ENCODE measurements at regions not wholly inside any gene's neighbourhood (a gene's known extent, or its start where the extent isn't known, plus 50 kb on each side); places are given as distances from the start of the nearest gene placed in this dataset.

- no peak for TF ChIP-seq GATA3 (IDR thresholded peaks at IDR 0.05; ENCODE audit: low read depth, low read length)
- TF ChIP-seq GATA2 (IDR thresholded peaks at IDR 0.05; ENCODE audit: low read depth, low read length): no peak
Observed at GRCh38 chr7:136045992-136046391, 68.8 kb upstream of the MTPN start.

Data from SH-SY5Y (cell line).